SK-N-SH (cell line): ENCODE measurements at regions not wholly inside any gene's neighbourhood (a gene's known extent, or its start where the extent isn't known, plus 50 kb on each side); places are given as distances from the start of the nearest gene placed in this dataset.

Experiments used
- CHD2 ChIP-seq: fragments of 150-350 bp; IDR thresholded peaks from 2 replicates; pipeline ENCODE4 v1.6.1; 2018; ENCODE audit warnings: low read length; ENCODE audit not compliant: partially characterized antibody
- CTCF ChIP-seq: fragments of 200-600 bp; sonication (generic); IDR thresholded peaks from 2 replicates; pipeline ENCODE4 v1.6.1; 2017; ENCODE audit warnings: antibody characterized with exemption, mild to moderate bottlenecking, moderate library complexity
- EZH2phosphoT487 ChIP-seq: fragments of 200-600 bp; sonication (generic); IDR thresholded peaks from 2 replicates; pipeline ENCODE4 v1.6.1; 2017; ENCODE audit warnings: low read depth, mixed run types, mild to moderate bottlenecking, antibody characterized with exemption, moderate library complexity, borderline replicate concordance
- POLR2AphosphoS5 ChIP-seq: IDR thresholded peaks from 2 replicates; pipeline ENCODE4 v1.6.1; 2012; ENCODE audit warnings: low read depth, low read length
- REST ChIP-seq: IDR thresholded peaks from 2 replicates; pipeline ENCODE4 v1.6.1; 2012; ENCODE audit warnings: mild to moderate bottlenecking, low read depth, low read length, moderate library complexity
- RXRA ChIP-seq: IDR thresholded peaks from 2 replicates; pipeline ENCODE4 v1.4.0; 2012; ENCODE audit warnings: low read depth, mild to moderate bottlenecking, borderline replicate concordance
- SIN3A ChIP-seq: IDR thresholded peaks from 2 replicates; pipeline ENCODE4 v1.6.1; 2012; ENCODE audit warnings: low read depth, mild to moderate bottlenecking, low read length, moderate library complexity, borderline replicate concordance
- TEAD4 ChIP-seq: IDR thresholded peaks from 2 replicates; pipeline ENCODE4 v1.4.0; 2012; ENCODE audit warnings: mild to moderate bottlenecking, borderline replicate concordance; ENCODE audit not compliant: insufficient read depth
- USF2 ChIP-seq: fragments of 150-350 bp; IDR thresholded peaks from 2 replicates; pipeline ENCODE4 v1.6.1; 2017; ENCODE audit warnings: antibody characterized with exemption, low read length, low read depth, borderline replicate concordance

GRCh38 chr1:105337420-105337819, 1587.7 kb downstream of the AMY1C start:
- TF ChIP-seq REST, result no peak
- no peak for TF ChIP-seq CTCF
- no peak for TF ChIP-seq CHD2
- TF ChIP-seq SIN3A, result no peak
- no peak for TF ChIP-seq RXRA
- no peak for TF ChIP-seq EZH2phosphoT487
- TF ChIP-seq TEAD4, result no peak
- TF ChIP-seq POLR2AphosphoS5, result no peak
- no peak for TF ChIP-seq USF2
